HEK293 (cell line): ENCODE measurements at regions not wholly inside any gene's neighbourhood (a gene's known extent, or its start where the extent isn't known, plus 50 kb on each side); places are given as distances from the start of the nearest gene placed in this dataset.

Source experiments
- CTCF ChIA-PET: fragments of 350-600 bp; formaldehyde crosslinking; extraction: SDS; loops from one replicate; lab custom pipeline; 2021; ENCODE audit warnings: antibody characterized with exemption; lab: Yijun Ruan, JAX
- POLR2A ChIA-PET: fragments of 300-600 bp; formaldehyde crosslinking; extraction: SDS; loops from one replicate; lab custom pipeline; 2020; ENCODE audit warnings: antibody characterized with exemption, inconsistent platforms; lab: Yijun Ruan, JAX
- H3K27ac ChIP-seq: fragments of 200-500 bp; sonication (Bioruptor generic); 2 replicates; pipeline ENCODE4 v1.5.1; 2014; ENCODE audit warnings: low read depth, low read length, control low read depth, inconsistent platforms; ENCODE audit errors: extremely low read depth
- H3K36me3 ChIP-seq, 2 experiments: fragments of 200-500 bp in 1 of 2; sonication (Bioruptor generic) in 1 of 2; 1 replicate in 1 of 2; 2 replicates in 1 of 2; pipeline ENCODE4 v1.5.1; 2014 to 2017; ENCODE audit warnings: inconsistent platforms in 2 of 2, low read length in 2 of 2; ENCODE audit not compliant: control insufficient read depth in 2 of 2, insufficient read depth in 1 of 2
- H3K4me1 ChIP-seq: fragments of 200-500 bp; sonication (Bioruptor generic); 2 replicates; pipeline ENCODE4 v1.5.1; 2014; ENCODE audit warnings: mild to moderate bottlenecking, low read length, inconsistent platforms; ENCODE audit not compliant: control insufficient read depth, insufficient read depth
- H3K4me3 ChIP-seq: 2 replicates; pipeline ENCODE4 v1.5.1; 2011; ENCODE audit warnings: low read depth, mild to moderate bottlenecking, control low read depth, low read length, moderate library complexity
- H3K9me3 ChIP-seq: fragments of 200-500 bp; sonication (Bioruptor generic); 2 replicates; pipeline ENCODE4 v1.5.1; 2014; ENCODE audit warnings: low read depth, low read length, inconsistent platforms; ENCODE audit not compliant: control insufficient read depth, insufficient read depth
- GLI4 ChIP-seq: fragments of 450-650 bp; formaldehyde crosslinking; IDR thresholded peaks from 2 replicates; pipeline ENCODE4 v1.5.1; 2016; ENCODE audit warnings: missing biosample characterization, missing genetic modification characterization
- MYNN ChIP-seq: fragments of 450-650 bp; formaldehyde crosslinking; IDR thresholded peaks from 2 replicates; pipeline ENCODE4 v1.5.1; 2016; ENCODE audit warnings: missing biosample characterization, missing genetic modification characterization, borderline replicate concordance
- RBAK ChIP-seq: fragments of 450-650 bp; formaldehyde crosslinking; IDR thresholded peaks from 2 replicates; pipeline ENCODE4 v1.5.1; 2016; ENCODE audit warnings: missing biosample characterization, missing genetic modification characterization
- ZBTB1 ChIP-seq: fragments of 450-650 bp; formaldehyde crosslinking; IDR thresholded peaks from 2 replicates; pipeline ENCODE4 v1.5.1; 2016; ENCODE audit warnings: missing biosample characterization, missing genetic modification characterization
- ZBTB17 ChIP-seq: fragments of 450-650 bp; formaldehyde crosslinking; IDR thresholded peaks from 2 replicates; pipeline ENCODE4 v1.5.1; 2016; ENCODE audit warnings: missing biosample characterization, missing genetic modification characterization
- ZBTB48 ChIP-seq: fragments of 450-650 bp; formaldehyde crosslinking; IDR thresholded peaks from 2 replicates; pipeline ENCODE4 v1.5.1; 2016; ENCODE audit warnings: missing biosample characterization, missing genetic modification characterization
- ZNF10 ChIP-seq: fragments of 450-650 bp; formaldehyde crosslinking; IDR thresholded peaks from 2 replicates; pipeline ENCODE4 v1.5.1; 2017; ENCODE audit warnings: missing biosample characterization, missing genetic modification characterization
- ZNF146 ChIP-seq: fragments of 450-650 bp; formaldehyde crosslinking; IDR thresholded peaks from 2 replicates; pipeline ENCODE4 v1.5.1; 2016; ENCODE audit warnings: missing biosample characterization, missing genetic modification characterization
- ZNF175 ChIP-seq: fragments of 450-650 bp; formaldehyde crosslinking; IDR thresholded peaks from 2 replicates; pipeline ENCODE4 v1.5.1; 2016; ENCODE audit warnings: missing biosample characterization, missing genetic modification characterization
- ZNF202 ChIP-seq: fragments of 450-650 bp; formaldehyde crosslinking; IDR thresholded peaks from 2 replicates; pipeline ENCODE4 v1.5.1; 2016; ENCODE audit warnings: missing biosample characterization, missing genetic modification characterization, borderline replicate concordance
- ZNF24 ChIP-seq: fragments of 450-650 bp; formaldehyde crosslinking; IDR thresholded peaks from 2 replicates; pipeline ENCODE4 v1.5.1; 2016; ENCODE audit warnings: missing biosample characterization, missing genetic modification characterization
- ZNF266 ChIP-seq: fragments of 450-650 bp; formaldehyde crosslinking; IDR thresholded peaks from 2 replicates; pipeline ENCODE4 v1.5.1; 2016; ENCODE audit warnings: missing biosample characterization, missing genetic modification characterization, low read depth
- ZNF311 ChIP-seq: fragments of 450-650 bp; formaldehyde crosslinking; IDR thresholded peaks from 2 replicates; pipeline ENCODE4 v1.5.1; 2017; ENCODE audit warnings: missing biosample characterization, missing genetic modification characterization, borderline replicate concordance
- ZNF335 ChIP-seq: fragments of 450-650 bp; formaldehyde crosslinking; conservative IDR thresholded peaks from 2 replicates; pipeline ENCODE4 v1.5.1; 2016; ENCODE audit warnings: missing biosample characterization, missing genetic modification characterization
- ZNF391 ChIP-seq: fragments of 450-650 bp; formaldehyde crosslinking; IDR thresholded peaks from 2 replicates; pipeline ENCODE4 v1.5.1; 2016; ENCODE audit warnings: low read depth, missing biosample characterization, missing genetic modification characterization, borderline replicate concordance
- ZNF394 ChIP-seq: fragments of 450-650 bp; formaldehyde crosslinking; IDR thresholded peaks from 2 replicates; pipeline ENCODE4 v1.5.1; 2016; ENCODE audit warnings: missing biosample characterization, missing genetic modification characterization, mild to moderate bottlenecking, moderate library complexity, borderline replicate concordance
- ZNF514 ChIP-seq: fragments of 450-650 bp; formaldehyde crosslinking; IDR thresholded peaks from 2 replicates; pipeline ENCODE4 v1.5.1; 2016; ENCODE audit warnings: missing biosample characterization, missing genetic modification characterization
- ZNF518A ChIP-seq: fragments of 450-650 bp; formaldehyde crosslinking; conservative IDR thresholded peaks from 2 replicates; pipeline ENCODE4 v1.5.1; 2016; ENCODE audit warnings: low read depth, missing biosample characterization, missing genetic modification characterization
- ZNF544 ChIP-seq: fragments of 450-650 bp; formaldehyde crosslinking; IDR thresholded peaks from 2 replicates; pipeline ENCODE4 v1.5.0; 2017; ENCODE audit warnings: missing biosample characterization, missing genetic modification characterization
- ZNF561 ChIP-seq: fragments of 450-650 bp; IDR thresholded peaks from 2 replicates; pipeline ENCODE4 v1.5.1; 2018; ENCODE audit warnings: missing biosample characterization, missing genetic modification characterization, borderline replicate concordance
- ZNF596 ChIP-seq: fragments of 450-650 bp; IDR thresholded peaks from 2 replicates; pipeline ENCODE4 v1.5.0; 2018; ENCODE audit warnings: missing biosample characterization, mild to moderate bottlenecking, missing genetic modification characterization, moderate library complexity
- ZNF610 ChIP-seq: fragments of 450-650 bp; formaldehyde crosslinking; IDR thresholded peaks from 2 replicates; pipeline ENCODE4 v1.5.1; 2016; ENCODE audit warnings: missing biosample characterization, missing genetic modification characterization, borderline replicate concordance
- ZNF660 ChIP-seq: fragments of 450-650 bp; IDR thresholded peaks from 2 replicates; pipeline ENCODE4 v1.5.1; 2018; ENCODE audit warnings: missing biosample characterization, mild to moderate bottlenecking, missing genetic modification characterization
- ZNF791 ChIP-seq: fragments of 450-650 bp; formaldehyde crosslinking; IDR thresholded peaks from 2 replicates; pipeline ENCODE4 v1.5.1; 2016; ENCODE audit warnings: missing biosample characterization, missing genetic modification characterization
- ZSCAN5A ChIP-seq: fragments of 450-650 bp; formaldehyde crosslinking; IDR thresholded peaks from 2 replicates; pipeline ENCODE4 v1.5.1; 2016; ENCODE audit warnings: missing biosample characterization, missing genetic modification characterization
- TF ChIP-seq, protein P1 (sequence below): fragments of 450-650 bp; formaldehyde crosslinking; IDR thresholded peaks from 2 replicates; pipeline ENCODE4 v1.5.1; 2016; ENCODE audit warnings: missing biosample characterization, missing genetic modification characterization
- TF ChIP-seq, protein P2 (sequence below): fragments of 450-650 bp; formaldehyde crosslinking; IDR thresholded peaks from 2 replicates; pipeline ENCODE4 v1.5.1; 2016; ENCODE audit warnings: missing biosample characterization, missing genetic modification characterization

- Histone ChIP-seq H3K4me3 (peak overlapping the region; percentile 34), H3K27ac (no peak overlapping the region), H3K4me1 (no peaks in the 10 kb centered on the region), H3K9me3 (no peaks in the 10 kb centered on the region), H3K36me3 (no peaks in the 10 kb centered on the region)
- ChIA-PET CTCF (interaction anchor here (0.6 to 6.5 kb wide), 44 partner anchors 9 to 1571 kb away, joined by 3 to 80 read pairs (median 4); no protein-coding TSS in a partner anchor), POLR2A (interaction anchor here (0.7 kb wide), 1 partner anchor 13 kb away, joined by 4 read pairs; no protein-coding TSS in a partner anchor)
- TF ChIP-seq ZNF335 (tag by site-specific recombination) = peak; percentile 56
- no peak for TF ChIP-seq ZNF514 (tag by site-specific recombination)
- TF ChIP-seq ZNF660 (tag by site-specific recombination) = 0 out of 2 replicates have a peak, but pooled peaks have one; percentile 24
- TF ChIP-seq ZNF175 (tag by site-specific recombination) = no peak
- TF ChIP-seq ZNF24 (tag by site-specific recombination) = no peak
- no peak for TF ChIP-seq ZNF544 (tag by site-specific recombination)
- TF ChIP-seq ZNF311 (tag by site-specific recombination) = no peak
- no peak for TF ChIP-seq ZNF561 (tag by site-specific recombination)
- TF ChIP-seq ZNF10 (tag by site-specific recombination) = no peak
- no peak for TF ChIP-seq ZNF202 (tag by site-specific recombination)
- TF ChIP-seq ZNF391 (tag by site-specific recombination) = no peak
- no peak for TF ChIP-seq ZNF596 (tag by site-specific recombination)
- TF ChIP-seq ZNF394 = no peak
- no peak for TF ChIP-seq GLI4 (tag by site-specific recombination)
- no peak for TF ChIP-seq ZNF791 (tag by site-specific recombination)
- TF ChIP-seq, protein P1, sequence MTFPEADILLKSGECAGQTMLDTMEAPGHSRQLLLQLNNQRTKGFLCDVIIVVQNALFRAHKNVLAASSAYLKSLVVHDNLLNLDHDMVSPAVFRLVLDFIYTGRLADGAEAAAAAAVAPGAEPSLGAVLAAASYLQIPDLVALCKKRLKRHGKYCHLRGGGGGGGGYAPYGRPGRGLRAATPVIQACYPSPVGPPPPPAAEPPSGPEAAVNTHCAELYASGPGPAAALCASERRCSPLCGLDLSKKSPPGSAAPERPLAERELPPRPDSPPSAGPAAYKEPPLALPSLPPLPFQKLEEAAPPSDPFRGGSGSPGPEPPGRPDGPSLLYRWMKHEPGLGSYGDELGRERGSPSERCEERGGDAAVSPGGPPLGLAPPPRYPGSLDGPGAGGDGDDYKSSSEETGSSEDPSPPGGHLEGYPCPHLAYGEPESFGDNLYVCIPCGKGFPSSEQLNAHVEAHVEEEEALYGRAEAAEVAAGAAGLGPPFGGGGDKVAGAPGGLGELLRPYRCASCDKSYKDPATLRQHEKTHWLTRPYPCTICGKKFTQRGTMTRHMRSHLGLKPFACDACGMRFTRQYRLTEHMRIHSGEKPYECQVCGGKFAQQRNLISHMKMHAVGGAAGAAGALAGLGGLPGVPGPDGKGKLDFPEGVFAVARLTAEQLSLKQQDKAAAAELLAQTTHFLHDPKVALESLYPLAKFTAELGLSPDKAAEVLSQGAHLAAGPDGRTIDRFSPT (tag by site-specific recombination) = no peak
- no peak for TF ChIP-seq RBAK (tag by site-specific recombination)
- no peak for TF ChIP-seq MYNN
- TF ChIP-seq ZNF146 (tag by site-specific recombination) = no peak
- 0 out of 2 replicates have a peak, but pooled peaks have one; percentile 12 for TF ChIP-seq ZBTB17 (tag by site-specific recombination)
- no peak for TF ChIP-seq ZBTB1 (tag by site-specific recombination)
- no peak for TF ChIP-seq ZBTB48 (tag by site-specific recombination)
- TF ChIP-seq ZNF610 (tag by site-specific recombination) = no peak
- no peak for TF ChIP-seq ZSCAN5A (tag by site-specific recombination)
- TF ChIP-seq, protein P2, sequence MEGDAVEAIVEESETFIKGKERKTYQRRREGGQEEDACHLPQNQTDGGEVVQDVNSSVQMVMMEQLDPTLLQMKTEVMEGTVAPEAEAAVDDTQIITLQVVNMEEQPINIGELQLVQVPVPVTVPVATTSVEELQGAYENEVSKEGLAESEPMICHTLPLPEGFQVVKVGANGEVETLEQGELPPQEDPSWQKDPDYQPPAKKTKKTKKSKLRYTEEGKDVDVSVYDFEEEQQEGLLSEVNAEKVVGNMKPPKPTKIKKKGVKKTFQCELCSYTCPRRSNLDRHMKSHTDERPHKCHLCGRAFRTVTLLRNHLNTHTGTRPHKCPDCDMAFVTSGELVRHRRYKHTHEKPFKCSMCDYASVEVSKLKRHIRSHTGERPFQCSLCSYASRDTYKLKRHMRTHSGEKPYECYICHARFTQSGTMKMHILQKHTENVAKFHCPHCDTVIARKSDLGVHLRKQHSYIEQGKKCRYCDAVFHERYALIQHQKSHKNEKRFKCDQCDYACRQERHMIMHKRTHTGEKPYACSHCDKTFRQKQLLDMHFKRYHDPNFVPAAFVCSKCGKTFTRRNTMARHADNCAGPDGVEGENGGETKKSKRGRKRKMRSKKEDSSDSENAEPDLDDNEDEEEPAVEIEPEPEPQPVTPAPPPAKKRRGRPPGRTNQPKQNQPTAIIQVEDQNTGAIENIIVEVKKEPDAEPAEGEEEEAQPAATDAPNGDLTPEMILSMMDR (tag by site-specific recombination) = peak; percentile 68; the same call in 1 of the 2 replicates
- TF ChIP-seq ZNF266 (tag by site-specific recombination) = no peak
- 0 out of 2 replicates have a peak, but pooled peaks have one; percentile 11 for TF ChIP-seq ZNF518A
Observed at GRCh38 chr14:30270200-30271161, 288.5 kb upstream of the G2E3 start.
